Testis (tissue), 2 donors: ENCODE measurements at regions not wholly inside any gene's neighbourhood (a gene's known extent, or its start where the extent isn't known, plus 50 kb on each side); places are given as distances from the start of the nearest gene placed in this dataset.

Experiments
- CTCF ChIP-seq, 3 experiments: fragments of 450-650 bp in 2 of 3; fragments of 200-600 bp in 1 of 3; sonication (generic) in 1 of 3; IDR thresholded peaks; one replicate each; pipeline ENCODE4 v1.5.1; 2016 to 2019; ENCODE audit warnings: antibody characterized with exemption in 3 of 3, mild to moderate bottlenecking in 2 of 3, moderate library complexity in 1 of 3
- POLR2A ChIP-seq: fragments of 450-650 bp; IDR thresholded peaks from one replicate; pipeline ENCODE4 v1.6.1; 2017; ENCODE audit warnings: antibody characterized with exemption, mild to moderate bottlenecking, moderate library complexity

GRCh38 chr7:96636979-96637378 is 72.7 kb downstream of the SEM1 start:
- no peak for TF ChIP-seq CTCF (IDR thresholded peaks at IDR 0.05)
- TF ChIP-seq POLR2A = no peak
